Esophagus mucosa (tissue), 1 donor: ENCODE measurements at regions not wholly inside any gene's neighbourhood (a gene's known extent, or its start where the extent isn't known, plus 50 kb on each side); places are given as distances from the start of the nearest gene placed in this dataset.

Source experiments
- ATAC-seq: fragments of 200-7000 bp; cut with Tn5 transposase; one replicate; pipeline ENCODE4 v1.9.1; 2020
- donor health status: DM: yes; HTN: yes; CAD: no.

- ATAC-seq = no peak
Measured at GRCh38 chr3:135805752-135806151, 159.8 kb upstream of the PPP2R3A start.

DNA sequence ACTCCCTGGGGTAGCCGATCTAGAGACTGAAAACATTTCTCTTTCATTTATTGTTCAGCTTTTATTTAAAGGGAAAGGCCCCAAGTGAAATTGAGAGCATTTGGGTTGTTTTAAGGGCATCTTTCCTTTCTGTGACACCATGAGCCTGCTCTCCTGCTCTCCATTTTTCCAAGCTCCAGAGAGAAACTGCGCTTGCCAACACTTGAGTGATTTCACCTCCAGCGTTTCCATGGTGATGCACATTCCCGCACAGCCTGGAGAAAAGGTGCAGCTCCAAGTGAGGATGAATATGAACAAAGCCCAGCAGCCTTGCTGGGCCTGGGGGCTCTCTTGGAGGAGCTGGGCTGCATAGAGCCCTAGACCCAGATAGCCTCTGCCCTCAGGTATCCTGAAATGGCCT, 159.2 kb upstream of the PPP2R3A start:
- ATAC-seq = no peak

- no peak for ATAC-seq
Measured at GRCh38 chr3:135807879-135808278, 157.6 kb upstream of the PPP2R3A start.

GRCh38 chr3:135809021-135809634, 156.4 kb upstream of the PPP2R3A start:
- ATAC-seq = no peak

GRCh38 chr3:135811651-135812050, 153.9 kb upstream of the PPP2R3A start:
- ATAC-seq = no peak

- ATAC-seq = no peak
Measured at GRCh38 chr3:135812057-135812456, 153.5 kb upstream of the PPP2R3A start.

GRCh38 chr3:135834465-135834864, 131.1 kb upstream of the PPP2R3A start:
- no peak for ATAC-seq

DNA sequence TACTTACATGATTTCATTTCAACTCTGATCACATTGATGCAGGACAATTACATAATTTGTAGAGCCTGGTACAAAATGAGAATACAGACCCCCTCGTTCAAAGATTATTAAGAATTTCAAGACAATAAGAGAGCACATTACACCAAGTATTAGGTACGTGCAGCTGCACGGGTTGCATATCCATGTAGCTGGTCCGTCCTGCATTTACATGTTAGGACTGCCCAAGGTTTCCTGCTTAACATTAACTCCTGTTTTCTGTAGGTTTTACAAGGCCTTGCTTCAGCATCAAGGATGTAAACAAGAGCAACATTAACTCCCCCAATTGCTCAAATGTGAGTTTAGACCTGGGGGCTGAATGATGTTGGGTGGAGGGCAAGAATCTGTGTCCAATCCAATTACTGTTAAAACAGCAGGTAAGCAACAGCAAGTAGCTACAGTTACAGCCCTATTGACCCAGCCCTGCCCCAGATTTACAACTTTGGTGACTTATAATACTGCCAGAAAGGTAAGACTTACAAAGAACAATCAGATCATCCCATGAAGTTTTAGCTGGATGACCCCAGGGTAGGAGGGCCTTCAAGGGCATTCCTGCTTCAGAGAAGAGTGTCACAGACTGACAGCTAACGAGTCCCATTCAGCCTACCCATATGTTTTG, 127.4 kb upstream of the PPP2R3A start:
- no peak for ATAC-seq

DNA sequence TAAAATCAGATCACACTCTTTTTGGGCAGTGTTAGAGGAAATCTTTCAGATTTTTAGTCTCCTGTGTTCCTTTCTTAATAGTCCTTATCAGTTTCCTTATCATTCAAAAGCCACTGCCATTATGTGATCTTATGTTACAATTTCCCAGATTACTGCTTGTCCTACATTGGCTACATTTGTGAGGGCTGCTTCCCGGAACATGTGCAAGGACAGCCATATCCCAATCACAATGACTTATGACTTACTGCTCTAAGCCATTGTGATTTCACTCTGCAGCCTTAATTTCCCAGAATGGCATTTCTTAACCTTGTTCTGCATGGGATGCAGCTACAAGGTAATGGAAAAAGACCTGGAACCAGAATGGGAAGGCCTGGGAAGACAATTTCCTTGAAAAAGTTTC, 125.1 kb upstream of the PPP2R3A start:
- no peak for ATAC-seq

DNA sequence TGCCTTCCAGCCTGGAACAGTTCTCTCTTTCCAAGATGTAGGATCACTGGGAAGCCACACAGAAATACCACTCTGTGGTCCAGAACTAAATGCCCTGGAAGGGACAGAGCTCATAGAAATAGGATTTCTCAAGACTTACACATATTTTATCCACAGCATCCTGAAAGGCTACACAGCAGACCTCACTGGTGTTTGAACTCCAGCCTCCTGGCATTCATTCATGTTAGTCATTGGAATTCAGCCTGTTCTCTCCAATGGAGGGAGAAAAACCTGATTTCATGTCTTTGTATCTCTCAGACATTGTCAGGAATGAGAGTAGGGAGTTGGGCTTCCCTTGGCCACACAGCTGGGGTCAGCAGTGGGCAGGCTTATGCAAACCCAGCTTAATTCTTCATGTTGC, 121.1 kb upstream of the PPP2R3A start:
- ATAC-seq = no peak

DNA sequence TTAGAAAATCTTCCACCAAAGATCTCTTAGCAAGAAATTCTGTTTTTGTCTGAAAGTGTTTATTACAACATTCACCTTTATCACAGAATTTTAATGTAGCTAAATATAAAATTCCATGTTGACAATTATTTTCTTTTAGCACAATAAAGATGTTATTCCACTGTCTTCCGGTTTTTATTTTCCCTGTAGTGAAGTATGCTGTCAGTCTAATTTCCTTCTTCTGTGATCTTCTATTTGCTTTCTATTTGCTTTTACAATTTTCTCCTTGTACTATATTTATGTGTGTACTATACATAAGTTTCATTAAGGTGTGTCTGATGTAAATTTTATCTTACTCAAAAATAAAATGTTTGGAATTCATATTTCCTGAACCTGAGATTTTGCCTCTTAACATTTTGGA, 117.5 kb upstream of the PPP2R3A start:
- no peak for ATAC-seq

GRCh38 chr3:135849827-135850226, 115.7 kb upstream of the PPP2R3A start:
- no peak for ATAC-seq

DNA sequence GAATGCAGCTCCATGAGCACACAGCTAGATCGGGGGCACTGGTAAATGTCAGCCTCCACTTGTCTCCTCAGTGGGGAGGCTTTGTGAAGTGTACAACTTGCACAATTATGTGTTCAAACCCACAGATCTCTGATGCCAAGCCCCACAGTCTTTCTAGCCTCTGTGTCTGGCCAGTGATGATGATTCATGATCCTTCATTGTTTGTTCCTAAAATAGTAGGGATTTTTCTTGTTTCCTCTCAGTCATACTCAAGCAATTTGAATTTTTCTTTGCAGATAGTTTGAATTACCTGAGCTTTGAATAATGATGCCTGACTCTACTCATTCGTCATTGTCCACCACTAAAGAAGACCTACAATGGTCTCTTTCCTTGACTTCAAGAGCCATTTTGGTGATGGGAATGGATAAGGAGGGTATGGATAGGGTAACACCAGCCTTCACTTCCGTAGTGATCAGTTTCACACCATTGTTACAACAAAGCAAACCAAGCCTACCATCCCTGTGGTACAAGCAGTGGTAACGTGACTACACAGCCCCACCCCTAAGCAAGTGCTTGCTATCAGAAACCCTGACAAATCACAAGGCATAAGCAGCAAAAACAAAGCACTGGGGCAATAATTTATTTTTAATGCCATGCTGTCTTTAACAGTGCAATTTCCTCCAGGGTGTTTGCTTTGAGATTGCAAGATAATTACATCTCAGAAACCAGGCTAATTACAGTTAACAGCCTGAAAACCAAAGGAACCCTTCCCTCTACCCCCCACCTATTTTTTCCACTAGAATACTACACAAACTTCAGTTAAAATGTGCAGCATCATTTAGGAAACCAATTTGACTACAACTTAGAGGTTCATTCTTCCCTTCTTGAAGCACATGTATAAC, 114.1 kb upstream of the PPP2R3A start:
- no peak for ATAC-seq

GRCh38 chr3:135853981-135854380, 111.5 kb upstream of the PPP2R3A start:
- no peak for ATAC-seq

DNA sequence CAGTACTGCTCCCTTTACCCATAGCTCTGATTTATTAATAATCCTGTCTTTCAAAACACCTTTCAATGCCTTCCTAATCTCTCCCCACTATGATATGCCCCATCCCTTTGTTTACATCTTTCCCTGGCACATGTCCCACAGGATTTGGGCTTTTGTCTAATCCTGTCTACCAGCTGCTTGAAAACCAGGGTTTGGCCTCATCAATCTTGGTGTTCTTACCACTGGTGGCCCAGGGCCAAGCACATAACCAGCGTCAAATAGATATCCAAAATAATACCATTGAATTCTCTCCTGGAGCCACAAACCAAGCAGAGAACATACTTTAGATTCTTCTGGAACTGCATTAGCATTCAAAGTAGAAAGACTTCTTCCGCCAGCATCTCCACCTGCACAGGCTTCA, 104.8 kb upstream of the PPP2R3A start:
- no peak for ATAC-seq

GRCh38 chr3:135862361-135862760, 103.2 kb upstream of the PPP2R3A start:
- ATAC-seq = no peak

GRCh38 chr3:135864060-135864459, 101.5 kb upstream of the PPP2R3A start:
- no peak for ATAC-seq

DNA sequence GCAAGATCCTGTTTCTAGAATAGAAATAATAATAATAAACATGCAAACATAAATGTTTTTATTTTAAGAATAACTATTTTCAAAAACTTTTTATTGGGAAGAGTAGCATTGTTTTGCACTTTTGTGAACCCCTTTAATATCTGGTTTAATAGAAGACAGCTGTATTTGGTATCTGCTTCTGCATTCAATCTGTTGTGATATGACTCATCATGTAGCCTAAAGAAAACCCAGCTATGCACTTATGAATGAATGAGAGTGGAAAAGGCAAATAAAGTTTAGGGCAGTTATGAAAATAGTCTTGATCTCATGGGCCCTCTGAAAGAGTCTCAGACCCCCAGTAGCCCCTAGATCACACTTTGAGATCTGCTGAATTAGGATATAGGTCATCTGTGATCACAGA, 100.4 kb upstream of the PPP2R3A start:
- ATAC-seq = no peak

DNA sequence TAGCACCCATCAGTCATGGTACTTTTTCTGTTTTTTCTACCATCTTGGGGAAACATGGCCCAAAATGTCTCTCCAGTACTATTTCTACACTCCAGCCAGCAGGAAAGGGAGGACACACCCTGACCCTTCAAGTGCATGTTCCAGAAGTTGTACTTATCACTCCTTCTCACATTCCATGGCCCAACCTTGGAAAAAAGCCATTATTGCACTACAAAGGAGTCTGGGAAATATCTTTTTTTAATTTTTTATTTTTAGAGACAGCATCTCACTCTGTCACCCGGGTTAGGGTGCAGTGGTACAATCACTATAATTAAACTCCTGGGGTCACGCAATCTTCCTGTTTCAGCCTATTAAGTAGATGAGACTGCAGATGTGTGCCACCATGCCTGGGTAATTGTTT, 100.0 kb upstream of the PPP2R3A start:
- ATAC-seq = no peak

- no peak for ATAC-seq
Measured at GRCh38 chr3:135867911-135868310, 97.6 kb upstream of the PPP2R3A start.

- no peak for ATAC-seq
Measured at GRCh38 chr3:135868801-135869200, 96.7 kb upstream of the PPP2R3A start.

- no peak for ATAC-seq
Measured at GRCh38 chr3:135869439-135870105, 96.0 kb upstream of the PPP2R3A start.

DNA sequence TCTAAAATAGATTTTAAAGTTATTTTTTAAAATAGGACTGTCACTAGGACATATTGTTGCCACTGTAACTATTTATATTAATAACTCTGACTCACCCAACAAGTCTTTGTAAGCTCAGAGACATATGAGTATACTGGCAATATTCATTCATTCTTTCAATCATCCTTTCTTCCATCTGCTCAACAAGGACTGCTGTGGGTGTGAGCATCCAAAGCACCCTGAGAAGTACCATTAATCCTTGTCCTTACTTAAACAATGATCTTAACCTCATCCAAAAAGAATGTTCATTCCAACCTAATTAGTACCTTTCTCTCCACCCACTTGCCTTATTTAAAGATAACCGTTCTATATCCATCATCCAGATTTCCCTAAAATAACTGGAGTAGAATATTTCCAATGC, 94.2 kb upstream of the PPP2R3A start:
- ATAC-seq = no peak
